HEK293 (cell line): ENCODE measurements at regions not wholly inside any gene's neighbourhood (a gene's known extent, or its start where the extent isn't known, plus 50 kb on each side); places are given as distances from the start of the nearest gene placed in this dataset.

ENCODE experiments used
- ZNF549 ChIP-seq: fragments of 450-650 bp; IDR thresholded peaks from 2 replicates; pipeline ENCODE4 v1.5.1; 2018; ENCODE audit warnings: missing biosample characterization, missing genetic modification characterization, mild to moderate bottlenecking, inconsistent platforms, moderate library complexity
- ZNF600 ChIP-seq: fragments of 450-650 bp; formaldehyde crosslinking; IDR thresholded peaks from 2 replicates; pipeline ENCODE4 v1.5.1; 2016; ENCODE audit warnings: missing biosample characterization, missing genetic modification characterization
- TF ChIP-seq, protein P1 (sequence below): fragments of 450-650 bp; formaldehyde crosslinking; IDR thresholded peaks from 2 replicates; pipeline ENCODE4 v1.5.1; 2016; ENCODE audit warnings: missing biosample characterization, missing genetic modification characterization
- TF ChIP-seq, protein P2 (sequence below): fragments of 450-650 bp; formaldehyde crosslinking; IDR thresholded peaks from 2 replicates; pipeline ENCODE4 v1.5.1; 2016; ENCODE audit warnings: missing biosample characterization, missing genetic modification characterization
- TF ChIP-seq, protein P3 (sequence below): fragments of 450-650 bp; formaldehyde crosslinking; IDR thresholded peaks from 2 replicates; pipeline ENCODE4 v1.5.1; 2016; ENCODE audit warnings: missing biosample characterization, missing genetic modification characterization

DNA sequence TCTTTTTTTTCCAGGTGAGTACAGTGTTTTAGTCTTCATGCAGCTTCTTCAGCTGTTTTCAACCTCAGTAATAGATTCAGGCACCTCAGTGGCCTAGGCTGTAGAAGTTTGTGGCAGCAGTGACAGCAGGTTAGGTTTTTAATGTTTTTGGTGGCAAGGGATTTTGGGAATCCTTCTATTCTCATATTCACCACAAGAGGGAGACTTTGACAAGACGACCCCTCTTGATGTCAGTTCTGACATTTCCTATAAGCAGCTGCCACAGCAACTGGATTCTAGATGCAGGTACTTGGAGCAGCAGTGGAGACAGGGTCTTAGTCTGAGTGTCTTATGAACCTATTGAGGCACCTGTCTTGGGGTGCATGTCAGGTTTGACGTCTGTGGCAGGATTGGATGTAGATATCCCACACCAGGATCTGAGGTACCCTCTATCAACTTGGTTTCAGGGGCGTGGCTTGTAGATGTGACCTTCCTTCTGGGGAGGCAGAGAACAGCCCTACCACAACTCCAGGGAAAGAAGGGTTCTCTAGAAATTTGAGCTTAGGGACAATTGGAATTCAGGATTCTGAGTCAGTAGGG is 1104.2 kb upstream of the TMPRSS15 start:
- TF ChIP-seq ZNF600 (tag by site-specific recombination) (no peak), ZNF549 (tag by site-specific recombination) (no peak)
- TF ChIP-seq, protein P1, sequence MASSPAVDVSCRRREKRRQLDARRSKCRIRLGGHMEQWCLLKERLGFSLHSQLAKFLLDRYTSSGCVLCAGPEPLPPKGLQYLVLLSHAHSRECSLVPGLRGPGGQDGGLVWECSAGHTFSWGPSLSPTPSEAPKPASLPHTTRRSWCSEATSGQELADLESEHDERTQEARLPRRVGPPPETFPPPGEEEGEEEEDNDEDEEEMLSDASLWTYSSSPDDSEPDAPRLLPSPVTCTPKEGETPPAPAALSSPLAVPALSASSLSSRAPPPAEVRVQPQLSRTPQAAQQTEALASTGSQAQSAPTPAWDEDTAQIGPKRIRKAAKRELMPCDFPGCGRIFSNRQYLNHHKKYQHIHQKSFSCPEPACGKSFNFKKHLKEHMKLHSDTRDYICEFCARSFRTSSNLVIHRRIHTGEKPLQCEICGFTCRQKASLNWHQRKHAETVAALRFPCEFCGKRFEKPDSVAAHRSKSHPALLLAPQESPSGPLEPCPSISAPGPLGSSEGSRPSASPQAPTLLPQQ (tag by site-specific recombination): no peak
- TF ChIP-seq, protein P2, sequence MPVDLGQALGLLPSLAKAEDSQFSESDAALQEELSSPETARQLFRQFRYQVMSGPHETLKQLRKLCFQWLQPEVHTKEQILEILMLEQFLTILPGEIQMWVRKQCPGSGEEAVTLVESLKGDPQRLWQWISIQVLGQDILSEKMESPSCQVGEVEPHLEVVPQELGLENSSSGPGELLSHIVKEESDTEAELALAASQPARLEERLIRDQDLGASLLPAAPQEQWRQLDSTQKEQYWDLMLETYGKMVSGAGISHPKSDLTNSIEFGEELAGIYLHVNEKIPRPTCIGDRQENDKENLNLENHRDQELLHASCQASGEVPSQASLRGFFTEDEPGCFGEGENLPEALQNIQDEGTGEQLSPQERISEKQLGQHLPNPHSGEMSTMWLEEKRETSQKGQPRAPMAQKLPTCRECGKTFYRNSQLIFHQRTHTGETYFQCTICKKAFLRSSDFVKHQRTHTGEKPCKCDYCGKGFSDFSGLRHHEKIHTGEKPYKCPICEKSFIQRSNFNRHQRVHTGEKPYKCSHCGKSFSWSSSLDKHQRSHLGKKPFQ: no peak
- TF ChIP-seq, protein P3, sequence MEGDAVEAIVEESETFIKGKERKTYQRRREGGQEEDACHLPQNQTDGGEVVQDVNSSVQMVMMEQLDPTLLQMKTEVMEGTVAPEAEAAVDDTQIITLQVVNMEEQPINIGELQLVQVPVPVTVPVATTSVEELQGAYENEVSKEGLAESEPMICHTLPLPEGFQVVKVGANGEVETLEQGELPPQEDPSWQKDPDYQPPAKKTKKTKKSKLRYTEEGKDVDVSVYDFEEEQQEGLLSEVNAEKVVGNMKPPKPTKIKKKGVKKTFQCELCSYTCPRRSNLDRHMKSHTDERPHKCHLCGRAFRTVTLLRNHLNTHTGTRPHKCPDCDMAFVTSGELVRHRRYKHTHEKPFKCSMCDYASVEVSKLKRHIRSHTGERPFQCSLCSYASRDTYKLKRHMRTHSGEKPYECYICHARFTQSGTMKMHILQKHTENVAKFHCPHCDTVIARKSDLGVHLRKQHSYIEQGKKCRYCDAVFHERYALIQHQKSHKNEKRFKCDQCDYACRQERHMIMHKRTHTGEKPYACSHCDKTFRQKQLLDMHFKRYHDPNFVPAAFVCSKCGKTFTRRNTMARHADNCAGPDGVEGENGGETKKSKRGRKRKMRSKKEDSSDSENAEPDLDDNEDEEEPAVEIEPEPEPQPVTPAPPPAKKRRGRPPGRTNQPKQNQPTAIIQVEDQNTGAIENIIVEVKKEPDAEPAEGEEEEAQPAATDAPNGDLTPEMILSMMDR (tag by site-specific recombination): no peak
